ENCODE measurements at regions not wholly inside any gene's neighbourhood (a gene's known extent, or its start where the extent isn't known, plus 50 kb on each side); places are given as distances from the start of the nearest gene placed in this dataset.

GRCh38 chrX:144798972-144799371, 448.3 kb upstream of the SPANXN1 start:
- no peak for DNase-seq

- DNase-seq, result no peak
These were observed 445.5 kb upstream of the SPANXN1 start for GRCh38 chrX:144801786-144802185.

- no peak for DNase-seq
These were observed 438.3 kb upstream of the SPANXN1 start for GRCh38 chrX:144809025-144809424.

- DNase-seq, result no peak
These were observed 436.8 kb upstream of the SPANXN1 start for GRCh38 chrX:144810539-144810938.

GRCh38 chrX:144819406-144819805, 427.9 kb upstream of the SPANXN1 start:
- DNase-seq, result no peak

GRCh38 chrX:144840616-144841015, 406.7 kb upstream of the SPANXN1 start:
- no peak for DNase-seq

GRCh38 chrX:144849141-144849540, 398.2 kb upstream of the SPANXN1 start:
- peak; percentile 54 for DNase-seq

GRCh38 chrX:144896323-144896722, 351.0 kb upstream of the SPANXN1 start:
- no peak for DNase-seq

GRCh38 chrX:144901521-144901920, 345.8 kb upstream of the SPANXN1 start:
- no peak for DNase-seq

- DNase-seq, result no peak
These were observed 330.5 kb upstream of the SPANXN1 start for GRCh38 chrX:144916785-144917184.

GRCh38 chrX:144918936-144919335, 328.4 kb upstream of the SPANXN1 start:
- DNase-seq, result no peak

- no peak for DNase-seq
These were observed 300.6 kb upstream of the SPANXN1 start for GRCh38 chrX:144946666-144947065.

Data from activated CD4-positive, alpha-beta T cell treated with anti-CD3 and anti-CD28 coated beads, Interleukin-2, Interleukin-6, amounts not matched to agents 100 ng/mL and 50 ng/mL, durations not matched to agents 16 hours and 8 hours (primary cell).